Adrenal gland (tissue), 5 donors: ENCODE measurements at regions not wholly inside any gene's neighbourhood (a gene's known extent, or its start where the extent isn't known, plus 50 kb on each side); places are given as distances from the start of the nearest gene placed in this dataset.

ENCODE experiments used
- POLR2A ChIP-seq, 2 donors: fragments of 450-650 bp; IDR thresholded peaks; one replicate each; pipeline ENCODE4 v1.6.1; 2017; ENCODE audit warnings: antibody characterized with exemption in 2 of 2, mild to moderate bottlenecking in 2 of 2, moderate library complexity in 1 of 2
- TF ChIP-seq, protein P1 (sequence below), 6 experiments: fragments of 450-650 bp in 4 of 6; fragments of 200-600 bp in 2 of 6; sonication (generic) in 1 of 6; IDR thresholded peaks; 1 replicate in 5 of 6; 2 replicates in 1 of 6; pipeline versions ENCODE4 v1.5.1 to v1.8.0; 2016 to 2021; ENCODE audit warnings: antibody characterized with exemption in 6 of 6, mild to moderate bottlenecking in 2 of 6, moderate library complexity in 1 of 6
- donor health status: DM: no; HTN: no; CAD: no.

DNA sequence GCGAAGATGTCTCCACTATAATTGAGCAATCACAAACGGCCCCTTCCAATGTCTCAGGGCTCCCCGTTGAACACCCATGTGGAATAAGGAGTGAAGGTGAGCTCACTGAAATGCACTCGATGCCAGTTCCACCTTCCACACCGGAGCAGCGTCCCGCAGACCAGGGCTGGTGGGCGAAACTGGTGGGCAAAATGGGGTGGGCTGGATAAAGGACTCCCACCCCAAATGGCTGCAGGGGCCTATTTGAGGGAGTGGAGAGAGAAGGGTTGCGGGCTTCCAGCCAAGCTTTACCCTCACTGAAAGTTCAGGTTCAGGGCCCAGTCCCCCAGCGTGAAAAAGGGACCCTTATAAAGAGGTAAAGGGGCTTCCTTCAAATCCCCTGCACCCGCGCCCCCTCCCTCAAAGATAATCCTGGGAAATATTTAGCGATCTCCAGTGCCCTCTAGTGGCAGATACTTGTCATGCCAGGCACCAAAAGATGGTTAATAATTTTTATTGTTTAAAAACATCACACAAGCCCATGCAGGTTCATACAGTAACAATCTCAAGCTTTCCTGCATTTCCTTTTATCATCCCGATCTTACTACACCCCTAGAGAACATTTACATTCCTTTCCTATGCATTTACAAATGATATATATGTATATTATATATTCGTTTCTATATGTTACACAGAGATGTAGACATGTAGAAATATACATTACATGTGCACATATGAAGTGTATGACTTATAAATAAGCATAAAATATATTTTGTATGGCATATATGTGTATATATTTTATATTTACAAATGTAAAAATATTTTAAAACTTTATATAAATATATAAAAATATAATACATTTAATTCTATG, 58.2 kb upstream of the NKX2-2 start:
- TF ChIP-seq, protein P1, sequence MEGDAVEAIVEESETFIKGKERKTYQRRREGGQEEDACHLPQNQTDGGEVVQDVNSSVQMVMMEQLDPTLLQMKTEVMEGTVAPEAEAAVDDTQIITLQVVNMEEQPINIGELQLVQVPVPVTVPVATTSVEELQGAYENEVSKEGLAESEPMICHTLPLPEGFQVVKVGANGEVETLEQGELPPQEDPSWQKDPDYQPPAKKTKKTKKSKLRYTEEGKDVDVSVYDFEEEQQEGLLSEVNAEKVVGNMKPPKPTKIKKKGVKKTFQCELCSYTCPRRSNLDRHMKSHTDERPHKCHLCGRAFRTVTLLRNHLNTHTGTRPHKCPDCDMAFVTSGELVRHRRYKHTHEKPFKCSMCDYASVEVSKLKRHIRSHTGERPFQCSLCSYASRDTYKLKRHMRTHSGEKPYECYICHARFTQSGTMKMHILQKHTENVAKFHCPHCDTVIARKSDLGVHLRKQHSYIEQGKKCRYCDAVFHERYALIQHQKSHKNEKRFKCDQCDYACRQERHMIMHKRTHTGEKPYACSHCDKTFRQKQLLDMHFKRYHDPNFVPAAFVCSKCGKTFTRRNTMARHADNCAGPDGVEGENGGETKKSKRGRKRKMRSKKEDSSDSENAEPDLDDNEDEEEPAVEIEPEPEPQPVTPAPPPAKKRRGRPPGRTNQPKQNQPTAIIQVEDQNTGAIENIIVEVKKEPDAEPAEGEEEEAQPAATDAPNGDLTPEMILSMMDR (IDR thresholded peaks at IDR 0.05) = peak; percentile 55 to 90 (median 76)
- TF ChIP-seq POLR2A (IDR thresholded peaks at IDR 0.05) = no peak
